NB4 (cell line): ENCODE measurements at regions not wholly inside any gene's neighbourhood (a gene's known extent, or its start where the extent isn't known, plus 50 kb on each side); places are given as distances from the start of the nearest gene placed in this dataset.

Experiments
- CTCF ChIP-seq: IDR thresholded peaks from one replicate; pipeline ENCODE4 v1.5.1; 2012; ENCODE audit warnings: low read depth, low read length
- POLR2A ChIP-seq: IDR thresholded peaks from 2 replicates; pipeline ENCODE4 v1.6.1; 2011; ENCODE audit warnings: mild to moderate bottlenecking; ENCODE audit not compliant: insufficient read length; ENCODE audit errors: extremely low read depth

GRCh38 chr1:168419736-168420135 lies 124.1 kb downstream of the XCL2 start:
- TF ChIP-seq POLR2A (no peak), CTCF (no peak)
